HG03095 (cell line): ENCODE measurements at regions not wholly inside any gene's neighbourhood (a gene's known extent, or its start where the extent isn't known, plus 50 kb on each side); places are given as distances from the start of the nearest gene placed in this dataset.
"Not testable (repeated sequence)": the region's sequence is repeated elsewhere in the genome, so short reads cannot be mapped to it uniquely, and the experiment has no call there.

Experiments
- ATAC-seq: cut with Tn5 transposase; IDR thresholded peaks from one replicate; pipeline ENCODE4 v1.9.1; 2021; ENCODE audit warnings: moderate library complexity; ENCODE audit not compliant: unreplicated experiment

DNA sequence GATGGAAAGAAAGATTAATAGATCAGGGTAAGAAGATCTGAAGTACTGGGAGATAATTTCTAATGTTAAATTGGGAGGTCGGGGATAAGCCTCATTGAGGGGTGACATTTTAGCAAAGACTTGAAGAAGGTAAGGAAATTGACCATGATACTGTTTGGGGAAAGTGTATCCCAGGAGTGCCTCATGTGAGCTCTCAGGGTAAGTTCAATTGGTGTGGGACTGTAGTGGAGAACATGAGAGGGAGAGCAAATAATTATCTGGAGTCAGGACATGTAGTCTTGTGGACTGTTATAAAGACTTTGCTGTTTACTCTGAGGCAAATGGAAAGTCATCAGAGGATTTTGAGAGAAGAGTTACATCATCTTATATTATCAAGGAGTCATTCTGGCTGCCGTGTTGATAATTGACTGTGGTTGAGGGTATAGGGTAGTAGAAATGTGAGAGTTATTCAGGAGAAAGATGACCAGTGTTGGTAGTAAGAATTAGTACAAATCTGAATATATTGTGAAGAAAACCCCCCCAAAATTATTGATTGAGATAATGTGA is 624.4 kb downstream of the ADCYAP1 start:
- ATAC-seq: no peak

DNA sequence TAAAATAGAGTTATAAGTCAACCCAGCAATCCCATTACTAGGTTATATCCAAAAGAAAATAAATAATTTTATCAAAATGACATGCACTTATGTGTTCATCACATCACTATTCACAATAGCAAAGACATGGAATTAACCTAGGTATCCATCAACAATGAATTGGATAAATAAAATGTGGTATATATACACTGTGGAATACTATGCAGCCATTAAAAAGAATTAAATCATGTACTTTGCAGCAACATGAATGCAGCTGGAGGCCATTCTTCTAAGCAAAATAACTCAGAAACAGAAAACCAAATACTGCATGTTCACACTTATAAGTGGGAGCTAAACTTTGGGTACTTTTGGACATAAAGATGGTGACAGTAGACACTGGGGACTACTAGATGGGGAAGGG is 626.0 kb downstream of the ADCYAP1 start:
- ATAC-seq: no peak

DNA sequence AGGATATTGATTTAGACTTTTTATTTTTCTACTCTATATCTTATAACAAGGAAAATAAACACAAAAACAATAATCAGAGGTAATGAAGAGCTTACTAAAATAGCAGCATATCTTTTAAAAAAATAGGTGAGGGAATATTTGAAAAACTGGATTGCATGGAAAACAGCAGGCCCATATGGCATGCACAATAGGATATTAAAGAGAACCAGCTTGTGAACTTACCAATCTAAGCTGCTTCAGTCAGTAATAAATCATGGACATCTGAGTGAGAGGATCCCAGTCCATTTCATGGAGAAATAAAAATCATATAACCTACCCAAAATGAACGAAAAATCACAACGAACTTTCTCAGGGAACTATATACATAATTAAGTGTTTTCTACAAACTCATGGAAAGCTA is 634.6 kb downstream of the ADCYAP1 start:
- ATAC-seq: no peak

DNA sequence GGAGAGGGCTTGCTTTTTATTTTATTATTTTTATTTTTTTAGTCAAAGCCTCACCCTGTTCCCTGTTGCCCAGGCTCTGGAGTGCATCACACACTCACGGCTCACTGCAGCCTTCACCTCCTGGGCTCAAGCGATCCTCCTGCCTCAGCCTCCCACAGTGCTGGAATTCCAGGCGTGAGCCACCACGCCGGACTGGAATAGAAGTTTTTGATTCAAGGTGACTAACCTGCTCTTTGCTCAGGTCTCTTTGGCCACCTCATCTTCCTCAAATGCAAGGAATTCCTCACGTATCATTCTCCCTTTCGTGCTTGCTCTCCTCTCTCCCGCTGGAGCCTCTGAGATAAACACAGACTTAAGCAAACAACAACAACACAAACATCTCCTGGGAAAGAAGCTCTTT is 636.8 kb downstream of the ADCYAP1 start:
- no peak for ATAC-seq

DNA sequence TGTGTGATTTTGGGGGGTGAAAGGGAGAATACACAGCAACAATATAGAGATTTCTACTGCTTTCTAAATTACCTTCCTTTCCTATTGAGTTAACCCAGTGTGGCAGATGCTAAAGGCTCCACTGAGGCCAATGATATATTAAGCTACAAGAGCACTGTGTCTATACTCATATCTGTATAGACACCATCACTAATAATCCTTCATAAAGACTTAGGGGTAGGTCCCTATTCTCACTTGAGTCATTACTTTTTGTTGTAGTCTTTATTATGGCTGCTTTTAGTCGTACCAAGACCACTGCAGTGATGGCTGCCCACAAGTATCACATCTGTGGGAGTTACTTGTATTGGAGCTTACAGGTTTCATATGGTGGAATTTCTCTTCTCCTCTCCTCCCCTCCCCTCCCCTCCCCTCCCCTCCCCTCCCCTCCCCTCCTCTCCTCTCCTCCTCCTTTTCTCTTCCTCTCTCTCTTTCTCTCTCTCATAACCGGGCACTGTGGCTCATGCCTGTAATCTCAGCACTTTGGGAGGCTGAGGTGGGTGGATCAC is 637.6 kb downstream of the ADCYAP1 start:
- no peak for ATAC-seq

DNA sequence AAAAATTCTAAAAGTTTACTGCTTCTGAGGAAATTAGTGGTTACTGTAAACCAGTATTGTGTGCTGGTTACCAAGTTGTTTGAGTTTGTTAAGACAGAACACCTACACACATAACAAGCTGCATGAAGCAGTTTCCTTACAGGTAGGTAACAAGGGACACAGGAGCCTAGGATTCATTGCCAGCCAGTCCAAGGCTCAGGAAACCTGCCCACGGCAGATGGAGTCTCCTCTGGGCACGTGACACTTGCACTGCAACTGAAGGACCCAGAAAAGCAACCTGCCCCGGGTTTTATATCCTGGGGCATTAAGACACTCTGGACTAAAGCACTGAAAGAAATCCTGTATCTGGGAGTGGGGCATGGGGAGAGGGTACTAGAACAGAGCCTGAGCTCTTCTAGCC is 639.3 kb downstream of the ADCYAP1 start:
- ATAC-seq: no peak

DNA sequence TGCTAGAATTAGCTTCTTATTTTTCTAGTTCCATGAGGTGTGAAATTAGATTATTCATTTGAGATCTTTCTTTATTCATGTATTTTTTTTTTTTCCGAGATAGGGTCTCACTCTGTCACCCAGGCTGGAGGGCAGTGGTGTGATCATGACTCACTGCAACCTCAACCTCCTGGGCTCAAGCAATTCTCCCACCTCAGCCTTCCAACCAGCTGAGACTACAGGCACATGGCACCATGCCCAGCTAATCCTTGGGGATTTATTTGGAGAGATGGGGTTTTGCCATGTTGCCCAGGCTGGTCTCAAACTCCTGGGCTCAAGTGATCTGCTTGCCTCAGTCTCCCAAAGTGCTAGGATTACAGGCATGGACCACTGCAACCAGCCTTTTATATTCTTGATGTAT is 653.0 kb downstream of the ADCYAP1 start:
- not testable (repeated sequence) for ATAC-seq

DNA sequence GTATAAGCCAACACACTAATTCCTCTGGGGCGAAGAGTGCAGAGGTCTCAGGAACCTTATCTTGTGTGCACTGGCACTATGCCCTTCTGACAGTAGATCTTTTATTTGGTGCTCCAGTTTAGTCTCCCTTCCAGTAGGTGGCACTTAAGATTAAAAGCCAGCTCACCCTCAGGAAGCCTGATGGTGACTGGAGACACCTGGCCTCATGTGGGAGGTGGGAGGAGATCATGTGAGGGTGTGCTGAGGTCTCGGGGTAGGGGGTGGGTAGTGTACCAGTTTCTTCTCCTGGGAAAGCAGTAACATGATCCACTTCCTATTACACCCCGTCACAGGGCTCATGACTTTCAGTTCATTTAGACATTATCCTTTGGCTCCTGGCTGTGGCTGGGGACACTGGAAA is 654.9 kb downstream of the ADCYAP1 start:
- no peak for ATAC-seq

DNA sequence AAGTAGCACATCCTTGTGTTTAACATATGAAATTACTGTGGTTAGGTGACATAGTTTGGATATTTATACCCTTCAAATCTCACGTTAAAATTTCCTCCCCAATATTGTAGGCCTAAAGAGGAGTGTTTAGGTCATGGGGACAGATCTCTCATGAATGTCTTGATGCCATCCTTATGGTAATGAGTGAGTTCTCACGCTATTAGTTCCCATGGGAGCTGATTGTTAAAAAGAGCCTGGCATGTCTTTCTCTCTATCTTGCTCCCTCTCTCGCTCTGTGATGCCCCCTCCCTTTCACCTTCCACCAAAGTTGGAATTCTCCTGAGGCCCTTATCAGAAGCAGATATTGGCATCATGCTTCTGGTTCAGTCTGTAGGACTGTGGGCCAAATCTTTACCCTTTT is 660.1 kb downstream of the ADCYAP1 start:
- no peak for ATAC-seq

DNA sequence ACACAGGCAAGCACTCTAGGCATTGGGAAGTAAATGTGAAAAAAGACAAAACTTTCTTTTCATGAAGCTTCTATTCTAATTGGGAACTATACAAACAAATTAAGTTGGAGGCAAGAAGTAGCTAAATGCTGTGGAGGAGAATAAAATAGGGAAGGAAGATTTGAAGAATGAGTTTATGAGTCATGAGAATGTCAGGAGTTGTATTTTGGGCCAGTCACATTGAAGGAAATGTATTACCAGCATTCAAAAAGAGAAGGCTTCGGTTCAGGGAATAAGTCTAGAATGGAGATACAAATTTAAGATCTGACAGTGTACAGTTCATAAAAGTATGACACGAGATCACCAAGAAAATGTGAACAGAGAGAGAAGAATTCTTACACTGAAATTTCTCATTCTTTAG is 666.5 kb downstream of the ADCYAP1 start:
- no peak for ATAC-seq

DNA sequence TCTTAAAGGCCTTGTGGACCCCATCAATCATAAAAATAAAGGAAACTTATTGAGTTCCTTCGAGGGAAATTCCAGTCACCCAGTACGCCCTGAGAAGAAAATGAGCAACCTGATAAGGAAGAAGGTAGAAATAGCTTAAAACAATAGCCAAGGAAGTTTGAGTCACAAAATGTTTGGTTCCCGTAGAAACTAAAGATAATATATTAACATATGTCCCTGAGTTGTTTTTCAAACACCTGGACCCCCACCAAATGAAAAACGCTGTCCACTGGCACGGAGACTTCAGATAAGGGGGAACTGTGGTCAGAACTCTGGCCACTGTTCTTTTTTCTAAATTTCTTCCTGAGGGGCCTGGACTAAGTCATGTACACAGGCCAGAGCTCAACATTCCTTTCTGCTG is 669.1 kb downstream of the ADCYAP1 start:
- no peak for ATAC-seq

DNA sequence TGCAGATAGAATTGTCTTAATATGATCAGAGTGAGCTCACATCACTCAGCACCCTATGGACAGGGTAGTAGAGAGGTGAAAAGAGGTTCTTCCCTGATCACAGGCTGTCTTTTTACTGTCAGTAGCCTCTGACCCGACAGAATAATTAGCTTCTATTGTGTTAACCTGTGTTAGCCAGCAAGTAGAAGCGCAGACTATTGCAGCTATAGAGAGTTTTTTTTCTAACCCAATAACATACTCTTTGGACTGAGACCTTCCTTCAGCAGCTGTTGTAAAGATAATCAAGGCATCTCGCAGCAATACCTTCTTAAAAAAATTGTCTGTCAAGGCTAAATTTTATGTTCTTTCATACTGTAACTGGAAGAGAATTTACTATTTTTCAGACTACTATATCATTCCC is 670.4 kb downstream of the ADCYAP1 start:
- no peak for ATAC-seq

DNA sequence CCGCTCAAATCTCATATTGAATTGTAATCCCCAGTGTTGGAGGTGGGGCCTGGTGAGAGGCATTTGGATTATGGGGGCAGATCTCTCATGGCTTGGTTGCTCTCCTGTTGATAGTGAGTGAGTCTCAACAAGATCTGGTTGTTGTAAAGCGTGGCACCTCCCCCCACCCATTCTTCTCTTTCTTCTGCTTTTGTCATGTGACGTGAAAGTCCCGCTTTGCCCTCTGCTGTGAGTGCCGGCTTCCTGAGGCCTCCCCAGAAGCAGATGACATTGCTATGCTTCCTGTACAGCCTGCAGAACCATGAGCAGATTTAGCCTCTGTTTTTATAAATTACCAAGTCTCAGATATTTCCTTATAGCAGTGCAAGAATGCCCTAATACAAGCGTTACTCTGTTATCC is 673.8 kb downstream of the ADCYAP1 start:
- ATAC-seq: no peak

DNA sequence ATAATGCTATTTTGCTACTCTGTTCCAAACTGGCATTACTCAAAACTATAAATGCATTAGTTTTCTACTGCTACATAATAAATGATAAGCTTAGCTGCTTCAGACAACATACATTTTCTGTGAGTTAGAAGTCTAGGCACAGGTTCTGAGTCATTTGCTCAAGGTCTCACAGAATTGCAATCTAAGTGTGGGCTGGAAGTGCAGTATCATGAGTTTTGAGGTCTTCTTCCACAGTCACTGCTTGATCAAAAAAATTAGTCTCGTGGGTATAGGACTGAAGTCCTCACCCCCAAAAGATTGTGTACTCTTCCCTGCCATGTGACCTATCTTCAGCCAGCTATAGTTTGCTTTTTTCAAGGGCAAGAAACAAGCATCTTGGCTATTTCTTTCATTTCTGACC is 676.9 kb downstream of the ADCYAP1 start:
- no peak for ATAC-seq

DNA sequence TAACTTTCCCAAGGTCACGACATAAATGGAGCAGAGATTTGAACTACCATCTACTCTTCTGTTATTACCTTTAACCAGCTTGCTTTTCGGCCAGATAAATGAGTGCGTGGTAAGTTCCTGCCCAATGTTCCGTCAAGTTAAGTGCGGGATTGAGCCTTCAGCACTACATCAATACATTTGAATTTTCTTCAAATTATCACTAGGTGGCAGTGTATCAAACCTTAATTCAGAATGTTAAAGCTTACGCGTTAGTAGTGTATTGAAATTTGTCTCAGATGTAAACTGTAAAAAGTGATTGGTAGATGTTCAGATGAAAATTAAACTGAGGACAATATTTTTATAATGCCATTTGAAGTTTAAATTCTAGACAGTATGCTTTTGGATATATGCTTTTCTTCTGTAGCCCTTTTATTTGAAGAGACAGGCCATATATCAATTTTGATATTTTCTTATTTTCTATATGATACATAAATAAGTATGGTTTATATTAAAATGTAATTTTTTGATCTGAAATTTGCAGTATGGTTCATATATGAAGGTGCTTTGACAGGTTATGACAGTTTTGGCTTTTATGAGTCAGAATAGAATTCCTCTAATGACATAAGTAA is 681.3 kb downstream of the ADCYAP1 start:
- ATAC-seq: no peak

DNA sequence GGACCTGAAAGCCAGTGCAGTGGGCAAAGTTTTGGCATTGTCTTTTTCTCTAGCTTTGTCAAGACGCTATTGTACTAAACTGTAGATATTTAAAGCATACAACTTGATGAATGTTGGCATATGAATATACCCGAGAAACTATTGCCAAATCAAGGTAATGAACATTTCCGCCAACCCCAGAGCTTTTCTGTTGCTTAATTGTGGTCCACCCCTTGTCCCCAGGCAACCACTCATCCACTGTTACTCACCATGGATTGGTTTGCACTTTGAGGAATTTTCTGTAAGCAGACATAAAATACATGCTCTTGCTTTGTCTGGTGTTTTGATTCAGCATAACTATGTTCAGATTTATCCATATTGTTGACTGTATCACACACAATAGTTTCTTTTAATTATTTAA is 688.4 kb downstream of the ADCYAP1 start:
- ATAC-seq: no peak

DNA sequence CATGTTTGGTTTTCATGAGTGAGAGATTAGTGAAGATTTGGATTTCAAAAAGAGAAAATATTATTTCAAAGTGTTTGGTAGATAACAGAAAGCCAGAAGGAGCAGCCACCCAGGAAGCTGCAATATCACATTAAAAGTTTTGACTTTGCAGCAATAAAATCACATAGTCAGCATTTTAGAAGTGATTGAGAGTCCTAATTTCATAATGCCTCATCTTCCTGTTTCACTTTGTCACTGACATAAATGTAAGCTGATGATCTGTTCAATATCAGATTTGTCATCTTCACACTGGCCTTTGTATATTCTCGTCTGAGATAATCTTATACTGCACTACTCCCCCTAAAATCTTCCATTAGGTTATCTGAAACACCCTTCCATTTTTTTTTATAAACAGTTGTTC is 690.5 kb downstream of the ADCYAP1 start:
- no peak for ATAC-seq

DNA sequence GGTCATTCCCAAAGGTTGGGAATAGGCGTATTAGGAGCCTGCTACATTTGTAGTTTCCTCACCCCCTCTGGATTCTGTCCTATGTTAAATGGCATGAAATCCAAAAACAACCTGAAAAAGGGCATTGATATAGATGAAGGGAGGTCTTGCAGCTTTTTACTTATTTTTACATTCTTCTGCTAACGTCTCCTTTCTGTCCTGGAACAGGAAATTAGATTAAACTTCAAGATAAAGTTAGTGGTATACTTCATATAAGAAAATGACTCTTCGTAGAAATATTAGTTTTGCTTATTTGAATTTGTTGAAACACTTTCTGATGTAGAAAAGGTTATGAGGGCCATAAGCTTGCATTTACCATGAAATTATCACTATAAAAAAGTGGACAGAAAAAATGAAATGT is 694.5 kb downstream of the ADCYAP1 start:
- no peak for ATAC-seq

DNA sequence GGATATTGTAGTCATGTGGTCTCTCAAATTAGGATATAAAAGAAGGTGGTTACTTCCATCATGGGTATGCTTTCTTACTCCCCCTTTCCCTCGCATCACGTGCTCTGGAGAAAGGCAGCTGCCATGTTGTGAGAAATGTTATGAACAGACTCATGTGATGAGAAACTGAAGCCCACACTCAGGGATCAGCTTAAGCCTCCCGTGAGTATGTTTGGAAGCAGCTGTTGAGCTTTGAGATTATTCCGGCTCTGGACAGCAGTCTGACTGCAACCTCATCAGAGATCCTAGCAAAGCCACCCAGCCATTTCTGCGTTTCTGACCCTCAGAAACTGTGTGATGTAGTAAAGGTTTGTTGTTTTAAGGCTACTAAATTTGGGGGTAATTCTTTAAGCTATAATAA is 700.1 kb downstream of the ADCYAP1 start:
- no peak for ATAC-seq

DNA sequence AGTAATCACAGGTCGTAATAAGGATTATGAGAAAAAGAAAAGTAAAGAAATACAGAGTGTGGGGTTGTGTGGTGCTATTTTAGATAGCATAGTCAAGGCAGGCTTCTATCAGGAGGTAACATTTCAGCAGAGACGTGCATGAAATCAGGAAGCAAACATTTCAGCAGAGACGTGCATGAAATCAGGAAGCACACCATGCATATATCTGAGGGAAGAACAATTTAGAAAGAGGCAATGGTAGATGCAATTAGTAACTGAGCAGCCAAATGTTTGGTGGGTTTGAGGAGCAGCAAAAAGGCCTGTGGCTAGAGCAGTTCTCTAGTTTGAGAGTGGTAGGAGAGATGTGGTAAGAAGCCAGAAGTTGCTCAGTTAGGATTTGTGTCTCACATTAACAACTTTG is 713.7 kb downstream of the ADCYAP1 start:
- ATAC-seq: no peak

DNA sequence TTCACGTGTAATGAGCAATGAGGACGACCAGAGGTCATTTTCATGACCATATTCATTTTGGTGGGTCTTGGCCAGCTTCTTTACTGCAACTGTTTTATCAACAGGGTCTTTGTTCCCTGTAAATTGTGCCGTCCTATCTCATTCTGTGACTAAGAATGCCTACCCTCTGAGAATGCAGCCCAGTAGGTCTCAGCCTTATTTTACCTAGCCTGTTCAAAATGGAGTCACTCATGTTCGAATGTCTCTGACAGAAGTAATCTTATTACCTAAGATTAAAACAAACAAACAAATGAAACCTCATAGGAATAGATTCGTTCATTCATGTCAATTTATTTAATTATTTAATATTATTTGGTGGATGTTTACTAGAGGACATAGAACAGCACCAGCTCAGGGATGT is 714.8 kb downstream of the ADCYAP1 start:
- no peak for ATAC-seq

DNA sequence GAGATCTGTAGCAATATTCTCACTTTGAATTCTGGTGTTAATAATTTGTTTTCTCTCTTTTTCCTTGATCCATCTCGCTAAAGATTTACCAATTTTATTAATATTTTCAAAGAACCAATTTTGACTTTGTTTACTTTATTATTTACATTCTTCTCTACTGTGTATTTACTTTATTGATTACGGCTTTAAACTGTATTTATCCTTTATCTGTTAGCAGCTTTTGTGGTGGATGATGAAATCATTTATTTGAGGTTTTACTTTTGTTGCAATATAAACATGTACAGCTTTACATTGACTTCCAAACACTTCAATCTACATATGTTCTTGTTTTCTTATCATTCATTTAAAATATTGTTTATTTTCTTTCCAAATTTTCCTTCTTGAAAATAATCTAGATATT is 719.9 kb downstream of the ADCYAP1 start:
- no peak for ATAC-seq

DNA sequence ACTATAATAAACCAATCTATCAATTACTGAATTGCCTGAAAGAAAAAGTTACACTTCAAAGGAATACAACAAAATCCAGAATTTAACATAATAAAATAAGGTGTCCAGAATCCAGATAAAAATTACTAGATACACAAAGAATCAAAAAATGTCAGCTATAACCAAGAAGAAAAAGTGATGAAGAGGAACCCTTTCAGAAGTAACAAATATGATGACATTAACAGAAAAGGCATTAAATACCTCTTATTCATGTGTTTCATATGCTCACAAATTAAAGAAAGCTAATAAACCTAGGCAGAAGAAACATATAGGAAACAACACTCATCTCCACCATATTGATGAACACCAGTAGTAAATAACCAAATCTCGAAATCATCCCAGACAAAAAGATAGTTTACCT is 722.8 kb downstream of the ADCYAP1 start:
- no peak for ATAC-seq
